ENCODE measurements at regions not wholly inside any gene's neighbourhood (a gene's known extent, or its start where the extent isn't known, plus 50 kb on each side); places are given as distances from the start of the nearest gene placed in this dataset.

GRCh38 chr16:64762211-64762610 lies 359.7 kb downstream of the CDH11 start:
- Histone ChIP-seq H3K27me3 (ENCODE audit: insufficient read depth, poor library complexity, severe bottlenecking) (no peaks in the 10 kb centered on the region), H3K4me3 (replicated peaks; ENCODE audit: insufficient read depth, low read length) (no peak overlapping the region), H3K27ac (replicated peaks) (no peak overlapping the region)
- TF ChIP-seq REST (IDR thresholded peaks at IDR 0.05; ENCODE audit: insufficient replicate concordance, low read depth): no peak
- TF ChIP-seq POLR2AphosphoS5 (IDR thresholded peaks at IDR 0.05; ENCODE audit: low read depth): no peak
- no peak for TF ChIP-seq GABPA (IDR thresholded peaks at IDR 0.05; ENCODE audit: low read depth)
- no peak for TF ChIP-seq SPI1 (IDR thresholded peaks at IDR 0.05; ENCODE audit: borderline replicate concordance, low read depth)
- TF ChIP-seq CTCF (IDR thresholded peaks at IDR 0.05; ENCODE audit: insufficient read depth, low read length): no peak
- DNase-seq (ENCODE audit: low read depth in 1 of 2, low spot score in 1 of 2): no peak

GRCh38 chr16:64754279-64754678 lies 367.6 kb downstream of the CDH11 start:
- no peak overlapping the region for H3K27ac ChIP-seq (replicated peaks)
- H3K27me3 ChIP-seq (ENCODE audit: insufficient read depth, poor library complexity, severe bottlenecking): no peaks in the 10 kb centered on the region
- DNase-seq (ENCODE audit: low read depth in 1 of 2, low spot score in 1 of 2): no peak
- H3K4me3 ChIP-seq (replicated peaks; ENCODE audit: insufficient read depth, low read length): no peak overlapping the region
- no peak for TF ChIP-seq REST (IDR thresholded peaks at IDR 0.05; ENCODE audit: insufficient replicate concordance, low read depth)
- TF ChIP-seq GABPA (IDR thresholded peaks at IDR 0.05; ENCODE audit: low read depth): no peak
- TF ChIP-seq POLR2AphosphoS5 (IDR thresholded peaks at IDR 0.05; ENCODE audit: low read depth): no peak
- no peak for TF ChIP-seq CTCF (IDR thresholded peaks at IDR 0.05; ENCODE audit: insufficient read depth, low read length)
- no peak for TF ChIP-seq SPI1 (IDR thresholded peaks at IDR 0.05; ENCODE audit: borderline replicate concordance, low read depth)

DNA sequence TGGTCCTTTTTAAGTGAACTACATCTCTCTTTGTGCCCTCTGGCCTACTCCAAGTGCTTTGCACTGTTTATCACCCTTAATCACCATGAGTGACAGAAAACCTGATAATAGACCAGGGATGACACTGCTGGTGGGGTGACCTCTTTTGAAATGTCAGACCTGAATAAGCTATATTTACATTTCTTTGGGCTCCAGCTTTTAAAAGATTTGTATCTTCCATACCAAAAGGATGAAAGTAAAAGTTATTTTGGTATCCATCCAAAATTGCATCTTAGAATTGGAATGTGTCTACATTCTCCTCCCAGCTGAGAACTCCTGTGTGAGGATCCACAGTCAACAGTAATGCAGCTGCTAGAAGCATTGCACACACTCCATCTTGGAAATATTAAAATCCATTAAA lies 370.0 kb downstream of the CDH11 start:
- DNase-seq (ENCODE audit: low read depth in 1 of 2, low spot score in 1 of 2): no peak
- TF ChIP-seq CTCF (IDR thresholded peaks at IDR 0.05; ENCODE audit: insufficient read depth, low read length) (no peak), SPI1 (IDR thresholded peaks at IDR 0.05; ENCODE audit: borderline replicate concordance, low read depth) (no peak), POLR2AphosphoS5 (IDR thresholded peaks at IDR 0.05; ENCODE audit: low read depth) (no peak), GABPA (IDR thresholded peaks at IDR 0.05; ENCODE audit: low read depth) (no peak), REST (IDR thresholded peaks at IDR 0.05; ENCODE audit: insufficient replicate concordance, low read depth) (no peak)
- no peak overlapping the region for H3K27ac ChIP-seq (replicated peaks)
- H3K27me3 ChIP-seq (ENCODE audit: insufficient read depth, poor library complexity, severe bottlenecking): no peaks in the 10 kb centered on the region
- H3K4me3 ChIP-seq (replicated peaks; ENCODE audit: insufficient read depth, low read length): no peak overlapping the region

Measured in HL-60 (cell line).